ENCODE measurements at regions not wholly inside any gene's neighbourhood (a gene's known extent, or its start where the extent isn't known, plus 50 kb on each side); places are given as distances from the start of the nearest gene placed in this dataset.

- Histone ChIP-seq H3K36me3 (no peaks in the 10 kb centered on the region), H3K27me3 (peaks cover 0 to 7% (median 0%) of the 10 kb centered on the region in 4 donors), H3K27ac (replicated peaks in 1 of 4) (no peak overlapping the region), H3K4me3 (no peak overlapping the region), H3K9me3 (no peaks in the 10 kb centered on the region), H3K4me1 (no peaks in the 10 kb centered on the region)
- intact Hi-C loops (cut with DNase I) = no loop called here
- no peak for DNase-seq (ENCODE audit: extremely low spot score)
- TF ChIP-seq CTCF (IDR thresholded peaks at IDR 0.05) (no peak), EP300 (IDR thresholded peaks at IDR 0.05) (no peak), POLR2AphosphoS5 (IDR thresholded peaks at IDR 0.05) (no peak), POLR2A (IDR thresholded peaks at IDR 0.05; ENCODE audit: low read depth) (no peak)
- 79% methylated on average over 7 of the region's 7 CpGs for WGBS
These were observed 154.1 kb downstream of the EDEM1 start for GRCh38 chr3:5341610-5342009.

- Histone ChIP-seq H3K4me3 (no peak overlapping the region), H3K9me3 (no peaks in the 10 kb centered on the region), H3K4me1 (peaks cover 0 to 4% (median 0%) of the 10 kb centered on the region in 4 donors), H3K36me3 (no peaks in the 10 kb centered on the region), H3K27ac (replicated peaks in 1 of 4) (no peak overlapping the region), H3K27me3 (peaks cover 0 to 7% (median 0%) of the 10 kb centered on the region in 4 donors)
- 60% methylated on average over 2 of the region's 2 CpGs for WGBS
- TF ChIP-seq POLR2A (IDR thresholded peaks at IDR 0.05; ENCODE audit: low read depth) = no peak
- TF ChIP-seq CTCF (IDR thresholded peaks at IDR 0.05) = no peak
- no peak for TF ChIP-seq POLR2AphosphoS5 (IDR thresholded peaks at IDR 0.05)
- TF ChIP-seq EP300 (IDR thresholded peaks at IDR 0.05) = no peak
- intact Hi-C loops (cut with DNase I) = no loop called here
- DNase-seq (ENCODE audit: extremely low spot score) = no peak
These were observed 156.0 kb downstream of the EDEM1 start for GRCh38 chr3:5343459-5343858.

- TF ChIP-seq POLR2A (IDR thresholded peaks at IDR 0.05; ENCODE audit: low read depth) (no peak), EP300 (IDR thresholded peaks at IDR 0.05) (no peak), CTCF (IDR thresholded peaks at IDR 0.05) (no peak), POLR2AphosphoS5 (IDR thresholded peaks at IDR 0.05) (no peak)
- Histone ChIP-seq H3K4me3 (no peak overlapping the region), H3K4me1 (peaks cover 0 to 4% (median 0%) of the 10 kb centered on the region in 4 donors), H3K27ac (replicated peaks in 1 of 4) (no peak overlapping the region), H3K9me3 (peaks cover 0 to 7% (median 2%) of the 10 kb centered on the region in 4 donors), H3K36me3 (no peaks in the 10 kb centered on the region), H3K27me3 (peaks cover 0 to 7% (median 0%) of the 10 kb centered on the region in 4 donors)
- 78% methylated on average over 1 of the region's 1 CpG for WGBS
- DNase-seq (ENCODE audit: extremely low spot score) = no peak
- intact Hi-C loops (cut with DNase I) = no loop called here
These were observed 157.2 kb downstream of the EDEM1 start for GRCh38 chr3:5344707-5345106.

- H3K9me3 ChIP-seq = peaks cover 0 to 9% (median 2%) of the 10 kb centered on the region in 4 donors
- H3K36me3 ChIP-seq = no peaks in the 10 kb centered on the region
- peaks cover 0 to 7% (median 0%) of the 10 kb centered on the region in 4 donors for H3K27me3 ChIP-seq
- DNase-seq (ENCODE audit: extremely low spot score) = no peak
- H3K4me1 ChIP-seq = peaks cover 0 to 4% (median 0%) of the 10 kb centered on the region in 4 donors
- H3K4me3 ChIP-seq = no peak overlapping the region
- no peak for TF ChIP-seq POLR2AphosphoS5 (IDR thresholded peaks at IDR 0.05)
- no peak for TF ChIP-seq EP300 (IDR thresholded peaks at IDR 0.05)
- TF ChIP-seq POLR2A (IDR thresholded peaks at IDR 0.05; ENCODE audit: low read depth) = no peak
- TF ChIP-seq CTCF (IDR thresholded peaks at IDR 0.05) = no peak
- intact Hi-C loops (cut with DNase I) = no loop called here
- no peak overlapping the region for H3K27ac ChIP-seq (replicated peaks in 1 of 4)
These were observed 160.0 kb downstream of the EDEM1 start for GRCh38 chr3:5347486-5347885.
